ENCODE measurements at regions not wholly inside any gene's neighbourhood (a gene's known extent, or its start where the extent isn't known, plus 50 kb on each side); places are given as distances from the start of the nearest gene placed in this dataset.

GRCh38 chr9:107855164-107855563 is 365.6 kb upstream of the KLF4 start:
- H3K27ac ChIP-seq (ENCODE audit: low read depth, low read length): no peak overlapping the region
- no peak overlapping the region for H3K9ac ChIP-seq (ENCODE audit: low read depth in 1 of 3, low read length in 3 of 3)
- no peak overlapping the region for H3K4me3 ChIP-seq (ENCODE audit: low read length in 3 of 3)
- no peaks in the 10 kb centered on the region for H3K27me3 ChIP-seq (ENCODE audit: control insufficient read depth in 3 of 3, insufficient read depth in 3 of 3, low read length in 3 of 3)
- H3K4me1 ChIP-seq (ENCODE audit: control insufficient read depth in 3 of 3, insufficient read depth in 3 of 3, low read length in 3 of 3): no peaks in the 10 kb centered on the region
- no peaks in the 10 kb centered on the region for H3K36me3 ChIP-seq (ENCODE audit: control insufficient read depth in 3 of 3, insufficient read depth in 3 of 3, low read length in 3 of 3)
- H3K9me3 ChIP-seq (ENCODE audit: control insufficient read depth in 3 of 3, low read length in 3 of 3): peaks cover 0 to 3% (median 0%) of the 10 kb centered on the region in 3 donors

DNA sequence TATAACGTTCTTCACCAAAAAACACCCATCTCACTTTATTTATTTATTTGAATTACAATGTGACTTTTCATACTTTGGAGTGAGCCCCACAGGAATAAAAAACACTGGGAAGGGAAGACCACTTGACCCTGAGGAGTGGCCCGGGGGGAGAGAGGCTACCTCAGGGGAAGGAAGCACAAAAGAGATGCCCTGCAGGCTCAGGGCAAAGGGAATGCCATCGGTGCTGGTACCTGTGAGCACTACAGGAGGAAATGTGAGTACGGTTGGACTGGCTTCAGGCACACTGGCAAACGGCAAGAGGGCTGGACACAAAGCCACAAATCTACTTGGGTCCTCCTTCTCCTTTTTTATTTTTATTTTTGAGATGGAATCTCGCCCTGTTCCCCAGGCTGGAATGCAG is 363.9 kb upstream of the KLF4 start:
- H3K9me3 ChIP-seq (ENCODE audit: control insufficient read depth in 3 of 3, low read length in 3 of 3): peaks cover 0 to 3% (median 0%) of the 10 kb centered on the region in 3 donors
- H3K27me3 ChIP-seq (ENCODE audit: control insufficient read depth in 3 of 3, insufficient read depth in 3 of 3, low read length in 3 of 3): no peaks in the 10 kb centered on the region
- no peaks in the 10 kb centered on the region for H3K36me3 ChIP-seq (ENCODE audit: control insufficient read depth in 3 of 3, insufficient read depth in 3 of 3, low read length in 3 of 3)

DNA sequence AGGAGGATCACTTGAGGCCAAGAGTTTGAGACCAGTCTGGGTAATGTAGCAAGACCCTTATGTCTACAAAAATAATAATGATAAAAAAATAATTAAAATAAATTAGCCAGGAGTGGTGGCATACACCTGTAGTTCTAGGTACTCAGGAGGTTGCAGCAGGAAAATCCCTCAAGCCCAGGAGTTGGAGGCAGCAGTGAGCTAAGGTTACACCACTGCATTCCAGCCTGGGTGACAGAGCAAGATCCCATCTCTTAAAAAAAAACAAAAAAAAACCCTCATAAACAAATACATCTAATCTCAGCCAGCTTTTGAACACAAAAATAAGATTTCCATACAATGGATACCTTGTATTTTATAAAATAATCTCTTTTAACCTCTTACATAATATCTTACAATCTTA is 363.3 kb upstream of the KLF4 start:
- Histone ChIP-seq H3K27me3 (ENCODE audit: control insufficient read depth in 3 of 3, insufficient read depth in 3 of 3, low read length in 3 of 3) (no peaks in the 10 kb centered on the region), H3K27ac (ENCODE audit: low read depth, low read length) (no peak overlapping the region), H3K36me3 (ENCODE audit: control insufficient read depth in 3 of 3, insufficient read depth in 3 of 3, low read length in 3 of 3) (no peaks in the 10 kb centered on the region)

More for the DNA sequence above, 363.9 kb upstream of the KLF4 start:
- Histone ChIP-seq H3K9ac (ENCODE audit: low read depth in 1 of 3, low read length in 3 of 3) (no peak overlapping the region), H3K4me3 (ENCODE audit: low read length in 3 of 3) (no peak overlapping the region), H3K4me1 (ENCODE audit: control insufficient read depth in 3 of 3, insufficient read depth in 3 of 3, low read length in 3 of 3) (no peaks in the 10 kb centered on the region), H3K27ac (ENCODE audit: low read depth, low read length) (no peak overlapping the region)

GRCh38 chr9:107850653-107851052 is 361.1 kb upstream of the KLF4 start:
- H3K4me1 ChIP-seq (ENCODE audit: control insufficient read depth in 3 of 3, insufficient read depth in 3 of 3, low read length in 3 of 3): no peaks in the 10 kb centered on the region
- H3K36me3 ChIP-seq (ENCODE audit: control insufficient read depth in 3 of 3, insufficient read depth in 3 of 3, low read length in 3 of 3): no peaks in the 10 kb centered on the region
- peaks cover 0 to 3% (median 0%) of the 10 kb centered on the region in 3 donors for H3K9me3 ChIP-seq (ENCODE audit: control insufficient read depth in 3 of 3, low read length in 3 of 3)

More for the DNA sequence above, 363.3 kb upstream of the KLF4 start:
- Histone ChIP-seq H3K4me3 (ENCODE audit: low read length in 3 of 3) (no peak overlapping the region), H3K9ac (ENCODE audit: low read depth in 1 of 3, low read length in 3 of 3) (no peak overlapping the region), H3K9me3 (ENCODE audit: control insufficient read depth in 3 of 3, low read length in 3 of 3) (peaks cover 0 to 3% (median 0%) of the 10 kb centered on the region in 3 donors), H3K4me1 (ENCODE audit: control insufficient read depth in 3 of 3, insufficient read depth in 3 of 3, low read length in 3 of 3) (no peaks in the 10 kb centered on the region)

GRCh38 chr9:107847978-107848964 is 358.7 kb upstream of the KLF4 start:
- H3K9me3 ChIP-seq (ENCODE audit: control insufficient read depth in 3 of 3, low read length in 3 of 3): no peaks in the 10 kb centered on the region
- H3K27me3 ChIP-seq (ENCODE audit: control insufficient read depth in 3 of 3, insufficient read depth in 3 of 3, low read length in 3 of 3): no peaks in the 10 kb centered on the region
- H3K27ac ChIP-seq (ENCODE audit: low read depth, low read length): no peak overlapping the region

More at GRCh38 chr9:107850653-107851052, 361.1 kb upstream of the KLF4 start:
- Histone ChIP-seq H3K4me3 (ENCODE audit: low read length in 3 of 3) (no peak overlapping the region), H3K27ac (ENCODE audit: low read depth, low read length) (no peak overlapping the region), H3K27me3 (ENCODE audit: control insufficient read depth in 3 of 3, insufficient read depth in 3 of 3, low read length in 3 of 3) (no peaks in the 10 kb centered on the region), H3K9ac (ENCODE audit: low read depth in 1 of 3, low read length in 3 of 3) (no peak overlapping the region)

GRCh38 chr9:107842530-107842929 is 353.0 kb upstream of the KLF4 start:
- H3K36me3 ChIP-seq (ENCODE audit: control insufficient read depth in 3 of 3, insufficient read depth in 3 of 3, low read length in 3 of 3): no peaks in the 10 kb centered on the region
- no peaks in the 10 kb centered on the region for H3K4me1 ChIP-seq (ENCODE audit: control insufficient read depth in 3 of 3, insufficient read depth in 3 of 3, low read length in 3 of 3)
- no peak overlapping the region for H3K4me3 ChIP-seq (ENCODE audit: low read length in 3 of 3)
- no peaks in the 10 kb centered on the region for H3K9me3 ChIP-seq (ENCODE audit: control insufficient read depth in 3 of 3, low read length in 3 of 3)
- H3K27me3 ChIP-seq (ENCODE audit: control insufficient read depth in 3 of 3, insufficient read depth in 3 of 3, low read length in 3 of 3): no peaks in the 10 kb centered on the region
- no peak overlapping the region for H3K27ac ChIP-seq (ENCODE audit: low read depth, low read length)
- no peak overlapping the region for H3K9ac ChIP-seq (ENCODE audit: low read depth in 1 of 3, low read length in 3 of 3)

More at GRCh38 chr9:107847978-107848964, 358.7 kb upstream of the KLF4 start:
- Histone ChIP-seq H3K9ac (ENCODE audit: low read depth in 1 of 3, low read length in 3 of 3) (no peak overlapping the region), H3K36me3 (ENCODE audit: control insufficient read depth in 3 of 3, insufficient read depth in 3 of 3, low read length in 3 of 3) (no peaks in the 10 kb centered on the region), H3K4me1 (ENCODE audit: control insufficient read depth in 3 of 3, insufficient read depth in 3 of 3, low read length in 3 of 3) (no peaks in the 10 kb centered on the region), H3K4me3 (ENCODE audit: low read length in 3 of 3) (no peak overlapping the region)

GRCh38 chr9:107841076-107841475 is 351.5 kb upstream of the KLF4 start:
- H3K27me3 ChIP-seq (ENCODE audit: control insufficient read depth in 3 of 3, insufficient read depth in 3 of 3, low read length in 3 of 3): no peaks in the 10 kb centered on the region
- H3K4me3 ChIP-seq (ENCODE audit: low read length in 3 of 3): no peak overlapping the region
- H3K27ac ChIP-seq (ENCODE audit: low read depth, low read length): no peak overlapping the region
- no peak overlapping the region for H3K9ac ChIP-seq (ENCODE audit: low read depth in 1 of 3, low read length in 3 of 3)
- H3K4me1 ChIP-seq (ENCODE audit: control insufficient read depth in 3 of 3, insufficient read depth in 3 of 3, low read length in 3 of 3): no peaks in the 10 kb centered on the region
- H3K9me3 ChIP-seq (ENCODE audit: control insufficient read depth in 3 of 3, low read length in 3 of 3): no peaks in the 10 kb centered on the region
- H3K36me3 ChIP-seq (ENCODE audit: control insufficient read depth in 3 of 3, insufficient read depth in 3 of 3, low read length in 3 of 3): no peaks in the 10 kb centered on the region

- Histone ChIP-seq H3K9me3 (ENCODE audit: control insufficient read depth in 3 of 3, low read length in 3 of 3) (no peaks in the 10 kb centered on the region), H3K9ac (ENCODE audit: low read depth in 1 of 3, low read length in 3 of 3) (no peak overlapping the region), H3K4me3 (ENCODE audit: low read length in 3 of 3) (no peak overlapping the region), H3K4me1 (ENCODE audit: control insufficient read depth in 3 of 3, insufficient read depth in 3 of 3, low read length in 3 of 3) (no peaks in the 10 kb centered on the region), H3K27ac (ENCODE audit: low read depth, low read length) (no peak overlapping the region), H3K36me3 (ENCODE audit: control insufficient read depth in 3 of 3, insufficient read depth in 3 of 3, low read length in 3 of 3) (no peaks in the 10 kb centered on the region), H3K27me3 (ENCODE audit: control insufficient read depth in 3 of 3, insufficient read depth in 3 of 3, low read length in 3 of 3) (no peaks in the 10 kb centered on the region)
Observed at GRCh38 chr9:107839371-107839770, 349.8 kb upstream of the KLF4 start.

DNA sequence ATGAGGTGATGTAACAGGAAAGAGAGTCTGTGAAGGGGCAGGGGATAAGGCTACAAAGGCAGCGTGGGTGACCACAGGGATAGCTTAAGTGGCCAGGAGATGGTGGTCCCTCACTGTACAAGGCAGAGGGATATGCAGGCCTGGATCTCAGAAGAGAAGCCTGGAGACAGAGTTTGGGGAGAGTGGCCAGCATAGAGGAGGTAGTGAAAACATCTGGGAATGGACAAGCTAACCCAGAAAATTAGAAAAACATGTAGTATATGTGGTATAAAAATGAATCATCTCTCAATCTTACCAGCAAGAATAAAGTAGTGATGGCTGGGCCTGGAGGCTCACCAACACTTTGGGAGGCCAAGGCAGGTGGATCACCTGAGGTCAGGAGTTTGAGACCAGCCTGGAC is 349.2 kb upstream of the KLF4 start:
- H3K9me3 ChIP-seq (ENCODE audit: control insufficient read depth in 3 of 3, low read length in 3 of 3): no peaks in the 10 kb centered on the region
- H3K36me3 ChIP-seq (ENCODE audit: control insufficient read depth in 3 of 3, insufficient read depth in 3 of 3, low read length in 3 of 3): no peaks in the 10 kb centered on the region
- no peak overlapping the region for H3K27ac ChIP-seq (ENCODE audit: low read depth, low read length)
- H3K4me3 ChIP-seq (ENCODE audit: low read length in 3 of 3): no peak overlapping the region
- H3K27me3 ChIP-seq (ENCODE audit: control insufficient read depth in 3 of 3, insufficient read depth in 3 of 3, low read length in 3 of 3): no peaks in the 10 kb centered on the region
- H3K9ac ChIP-seq (ENCODE audit: low read depth in 1 of 3, low read length in 3 of 3): no peak overlapping the region
- H3K4me1 ChIP-seq (ENCODE audit: control insufficient read depth in 3 of 3, insufficient read depth in 3 of 3, low read length in 3 of 3): no peaks in the 10 kb centered on the region

DNA sequence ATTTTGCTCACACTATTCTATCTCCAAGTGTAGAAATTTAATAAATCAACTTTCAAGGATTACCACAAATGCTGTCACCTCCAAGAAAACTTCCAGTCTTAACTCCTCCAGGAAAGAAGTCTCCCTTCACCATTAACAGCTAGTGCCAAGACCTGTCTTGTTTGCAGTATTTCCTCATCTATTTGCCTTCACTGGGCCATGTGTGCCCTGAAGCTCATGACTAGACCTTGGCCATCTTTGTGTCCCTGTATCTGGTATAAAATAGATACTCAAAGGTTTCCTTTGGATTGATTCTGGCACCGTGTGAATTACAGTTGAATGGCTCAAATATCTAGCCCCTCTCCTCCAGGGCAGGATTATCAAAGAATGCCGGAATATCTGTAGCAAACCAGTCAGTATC is 346.7 kb upstream of the KLF4 start:
- H3K9ac ChIP-seq (ENCODE audit: low read depth in 1 of 3, low read length in 3 of 3): no peak overlapping the region
- H3K36me3 ChIP-seq (ENCODE audit: control insufficient read depth in 3 of 3, insufficient read depth in 3 of 3, low read length in 3 of 3): no peaks in the 10 kb centered on the region
- no peak overlapping the region for H3K4me3 ChIP-seq (ENCODE audit: low read length in 3 of 3)
- H3K9me3 ChIP-seq (ENCODE audit: control insufficient read depth in 3 of 3, low read length in 3 of 3): no peaks in the 10 kb centered on the region
- no peaks in the 10 kb centered on the region for H3K4me1 ChIP-seq (ENCODE audit: control insufficient read depth in 3 of 3, insufficient read depth in 3 of 3, low read length in 3 of 3)
- H3K27me3 ChIP-seq (ENCODE audit: control insufficient read depth in 3 of 3, insufficient read depth in 3 of 3, low read length in 3 of 3): no peaks in the 10 kb centered on the region
- H3K27ac ChIP-seq (ENCODE audit: low read depth, low read length): no peak overlapping the region
